ENCODE measurements at regions not wholly inside any gene's neighbourhood (a gene's known extent, or its start where the extent isn't known, plus 50 kb on each side); places are given as distances from the start of the nearest gene placed in this dataset.

DNA sequence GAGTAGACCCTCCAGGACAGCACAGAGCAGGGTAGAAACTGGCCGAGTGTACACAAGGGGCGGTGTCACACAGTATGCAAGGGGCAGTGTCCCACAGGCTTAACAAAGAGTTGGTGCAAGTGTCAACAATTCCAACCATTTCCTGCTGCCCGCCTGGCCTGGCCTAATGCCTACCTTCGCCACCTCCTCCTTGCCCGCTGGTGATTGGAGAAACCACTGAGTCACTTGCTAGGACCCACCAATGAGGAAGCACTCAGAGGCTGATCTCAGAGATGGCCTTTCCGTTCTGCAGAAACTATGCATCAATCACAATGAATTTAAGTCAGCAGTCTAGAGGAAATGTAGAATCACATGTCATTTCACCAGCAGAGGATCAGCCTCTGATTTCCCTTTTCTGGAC is 263.3 kb upstream of the PKDCC start:
- Histone ChIP-seq H3K4me3 (ENCODE audit: low read depth, low read length, poor library complexity, severe bottlenecking) (no peak overlapping the region), H3K36me3 (ENCODE audit: insufficient read depth, low read length, poor library complexity, severe bottlenecking) (no peaks in the 10 kb centered on the region), H3K9me3 (ENCODE audit: low read depth, low read length, poor library complexity, severe bottlenecking) (no peaks in the 10 kb centered on the region), H3K27me3 (replicated peaks; ENCODE audit: insufficient read depth, low read depth, low read length, poor library complexity) (no peaks in the 10 kb centered on the region), H3K4me1 (ENCODE audit: insufficient read depth, low read length, poor library complexity, severe bottlenecking) (no peaks in the 10 kb centered on the region), H3K27ac (ENCODE audit: low read depth, low read length, poor library complexity, severe bottlenecking) (no peak overlapping the region)
- no peak for TF ChIP-seq EZH2 (IDR thresholded peaks at IDR 0.05; ENCODE audit: borderline replicate concordance, low read depth, low read length, poor library complexity, severe bottlenecking)
- CTCF ChIA-PET, result no interaction called here
- intact Hi-C loops (cut with micrococcal nuclease; ENCODE audit: unreplicated experiment), result loop anchor here (10.0 kb wide), 1 partner anchor 1870 kb away; no protein-coding TSS in a partner anchor
- BruUV-seq (replicated peaks), result no TSS peak
- DNase-seq (ENCODE audit: low spot score), result peak; percentile 4
- POLR2A ChIA-PET (ENCODE audit: low non-redundant PET), result no interaction called here

DNA sequence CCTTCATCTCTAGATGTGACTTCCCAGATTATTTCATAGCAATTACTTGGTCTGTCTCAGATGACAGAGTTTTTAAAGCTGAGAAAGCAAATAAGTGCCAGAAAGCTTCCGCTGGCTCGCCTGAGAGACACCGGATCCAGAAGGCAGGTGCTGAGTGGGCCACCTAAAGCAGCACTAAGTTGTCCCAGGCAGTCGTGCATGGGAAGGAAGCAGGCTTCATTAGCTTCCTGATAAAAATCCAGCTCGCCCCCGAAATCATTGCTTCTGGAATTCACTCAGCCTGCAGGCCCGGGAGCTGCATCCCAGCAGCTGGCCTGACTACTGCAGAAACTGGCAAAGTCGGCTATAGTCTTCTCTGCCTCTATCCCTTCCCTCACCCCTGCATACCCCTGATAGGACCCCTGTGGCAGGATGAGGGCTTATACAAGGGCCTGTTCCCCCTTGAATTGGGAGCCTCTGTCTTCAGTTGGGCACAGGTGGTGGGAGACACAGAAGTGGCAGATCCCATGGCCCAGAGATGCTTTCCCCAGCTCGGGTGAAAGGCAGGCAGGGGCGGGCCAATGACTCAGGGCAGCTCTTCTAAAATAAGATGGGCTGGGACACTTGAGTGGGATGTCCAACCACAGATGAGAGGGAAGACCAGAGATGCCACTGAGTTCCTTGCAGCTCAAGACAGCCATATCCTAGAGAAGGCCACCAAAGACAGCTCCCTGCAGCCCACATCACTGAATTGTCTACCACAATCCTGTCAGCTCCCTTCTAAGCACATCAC is 262.4 kb upstream of the PKDCC start:
- intact Hi-C loops (cut with micrococcal nuclease; ENCODE audit: unreplicated experiment), result loop anchor here (10.0 kb wide), 1 partner anchor 1871 kb away; no protein-coding TSS in a partner anchor
- ChIA-PET CTCF (no interaction called here), POLR2A (ENCODE audit: low non-redundant PET) (no interaction called here)
- H3K27me3 ChIP-seq (replicated peaks; ENCODE audit: insufficient read depth, low read depth, low read length, poor library complexity), result no peaks in the 10 kb centered on the region
- BruUV-seq (replicated peaks), result no TSS peak
- no peak for DNase-seq (ENCODE audit: low spot score)
- H3K4me3 ChIP-seq (ENCODE audit: low read depth, low read length, poor library complexity, severe bottlenecking), result no peak overlapping the region
- no peaks in the 10 kb centered on the region for H3K9me3 ChIP-seq (ENCODE audit: low read depth, low read length, poor library complexity, severe bottlenecking)
- TF ChIP-seq, protein P1, sequence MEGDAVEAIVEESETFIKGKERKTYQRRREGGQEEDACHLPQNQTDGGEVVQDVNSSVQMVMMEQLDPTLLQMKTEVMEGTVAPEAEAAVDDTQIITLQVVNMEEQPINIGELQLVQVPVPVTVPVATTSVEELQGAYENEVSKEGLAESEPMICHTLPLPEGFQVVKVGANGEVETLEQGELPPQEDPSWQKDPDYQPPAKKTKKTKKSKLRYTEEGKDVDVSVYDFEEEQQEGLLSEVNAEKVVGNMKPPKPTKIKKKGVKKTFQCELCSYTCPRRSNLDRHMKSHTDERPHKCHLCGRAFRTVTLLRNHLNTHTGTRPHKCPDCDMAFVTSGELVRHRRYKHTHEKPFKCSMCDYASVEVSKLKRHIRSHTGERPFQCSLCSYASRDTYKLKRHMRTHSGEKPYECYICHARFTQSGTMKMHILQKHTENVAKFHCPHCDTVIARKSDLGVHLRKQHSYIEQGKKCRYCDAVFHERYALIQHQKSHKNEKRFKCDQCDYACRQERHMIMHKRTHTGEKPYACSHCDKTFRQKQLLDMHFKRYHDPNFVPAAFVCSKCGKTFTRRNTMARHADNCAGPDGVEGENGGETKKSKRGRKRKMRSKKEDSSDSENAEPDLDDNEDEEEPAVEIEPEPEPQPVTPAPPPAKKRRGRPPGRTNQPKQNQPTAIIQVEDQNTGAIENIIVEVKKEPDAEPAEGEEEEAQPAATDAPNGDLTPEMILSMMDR (conservative IDR thresholded peaks at IDR 0.05; ENCODE audit: low read depth, low read length), result no peak
- no peak for TF ChIP-seq EZH2 (IDR thresholded peaks at IDR 0.05; ENCODE audit: borderline replicate concordance, low read depth, low read length, poor library complexity, severe bottlenecking)
- no peak overlapping the region for H3K27ac ChIP-seq (ENCODE audit: low read depth, low read length, poor library complexity, severe bottlenecking)
- H3K4me1 ChIP-seq (ENCODE audit: insufficient read depth, low read length, poor library complexity, severe bottlenecking), result no peaks in the 10 kb centered on the region
- no peaks in the 10 kb centered on the region for H3K36me3 ChIP-seq (ENCODE audit: insufficient read depth, low read length, poor library complexity, severe bottlenecking)

DNA sequence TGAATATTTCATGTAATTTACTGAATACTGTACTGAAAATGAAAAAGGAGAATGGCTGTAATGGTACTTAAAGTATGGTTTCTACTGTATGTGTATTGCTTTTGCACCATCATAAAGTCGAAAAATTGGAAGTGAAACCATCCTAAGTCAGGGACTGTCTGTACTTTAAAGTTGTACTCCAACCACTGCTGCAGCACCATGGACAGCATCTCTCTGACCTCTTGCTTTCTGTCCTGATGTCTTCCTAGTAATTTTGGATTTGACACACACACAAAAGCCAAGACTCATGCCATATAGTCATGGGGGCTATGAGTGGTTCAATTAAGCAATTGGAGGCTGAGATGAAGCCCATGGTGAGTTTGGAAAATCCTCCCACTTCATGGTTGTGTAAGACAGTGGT is 256.3 kb upstream of the PKDCC start:
- Histone ChIP-seq H3K4me1 (ENCODE audit: insufficient read depth, low read length, poor library complexity, severe bottlenecking) (no peaks in the 10 kb centered on the region), H3K36me3 (ENCODE audit: insufficient read depth, low read length, poor library complexity, severe bottlenecking) (no peaks in the 10 kb centered on the region), H3K9me3 (ENCODE audit: low read depth, low read length, poor library complexity, severe bottlenecking) (no peaks in the 10 kb centered on the region), H3K27ac (ENCODE audit: low read depth, low read length, poor library complexity, severe bottlenecking) (no peak overlapping the region), H3K27me3 (replicated peaks; ENCODE audit: insufficient read depth, low read depth, low read length, poor library complexity) (peaks cover under 1% of the 10 kb centered on the region), H3K4me3 (ENCODE audit: low read depth, low read length, poor library complexity, severe bottlenecking) (no peak overlapping the region)
- no TSS peak for BruUV-seq (replicated peaks)
- POLR2A ChIA-PET (ENCODE audit: low non-redundant PET), result no interaction called here
- CTCF ChIA-PET, result no interaction called here
- TF ChIP-seq EZH2 (IDR thresholded peaks at IDR 0.05; ENCODE audit: borderline replicate concordance, low read depth, low read length, poor library complexity, severe bottlenecking), result no peak
- TF ChIP-seq, protein P1 (conservative IDR thresholded peaks at IDR 0.05; ENCODE audit: low read depth, low read length), result no peak
- peak; percentile 43 for DNase-seq (ENCODE audit: low spot score)
- intact Hi-C loops (cut with micrococcal nuclease; ENCODE audit: unreplicated experiment), result no loop called here

DNA sequence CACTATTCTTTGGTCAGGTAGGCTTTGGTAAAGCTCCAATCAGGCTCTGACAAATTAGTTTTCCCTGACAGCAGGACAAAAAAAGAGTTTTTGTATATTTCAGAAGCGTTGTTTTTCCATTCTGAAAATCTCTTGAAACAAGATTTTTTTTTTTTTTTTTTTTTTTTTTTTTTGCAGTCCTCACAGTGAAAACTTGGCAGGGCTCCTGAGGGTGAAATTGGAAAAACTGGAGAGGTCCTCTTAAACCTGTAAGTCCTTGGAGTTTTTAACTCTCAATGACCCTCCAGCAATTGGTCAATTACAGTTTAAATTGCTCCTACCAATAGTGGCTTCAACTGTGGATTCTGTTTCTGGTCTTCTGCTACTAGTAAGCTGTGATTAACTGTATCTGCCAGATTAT is 244.5 kb upstream of the PKDCC start:
- no peak overlapping the region for H3K27ac ChIP-seq (ENCODE audit: low read depth, low read length, poor library complexity, severe bottlenecking)
- peaks cover 6% of the 10 kb centered on the region for H3K9me3 ChIP-seq (ENCODE audit: low read depth, low read length, poor library complexity, severe bottlenecking)
- no peak for DNase-seq (ENCODE audit: low spot score)
- intact Hi-C loops (cut with micrococcal nuclease; ENCODE audit: unreplicated experiment), result no loop called here
- H3K36me3 ChIP-seq (ENCODE audit: insufficient read depth, low read length, poor library complexity, severe bottlenecking), result no peaks in the 10 kb centered on the region
- no peaks in the 10 kb centered on the region for H3K4me1 ChIP-seq (ENCODE audit: insufficient read depth, low read length, poor library complexity, severe bottlenecking)
- H3K4me3 ChIP-seq (ENCODE audit: low read depth, low read length, poor library complexity, severe bottlenecking), result no peak overlapping the region
- no TSS peak for BruUV-seq (replicated peaks)
- ChIA-PET POLR2A (ENCODE audit: low non-redundant PET) (no interaction called here), CTCF (no interaction called here)
- TF ChIP-seq, protein P1 (conservative IDR thresholded peaks at IDR 0.05; ENCODE audit: low read depth, low read length), result no peak
- no peak for TF ChIP-seq EZH2 (IDR thresholded peaks at IDR 0.05; ENCODE audit: borderline replicate concordance, low read depth, low read length, poor library complexity, severe bottlenecking)
- H3K27me3 ChIP-seq (replicated peaks; ENCODE audit: insufficient read depth, low read depth, low read length, poor library complexity), result peaks cover 22% of the 10 kb centered on the region

All from A673 (cell line).